DMS153 (cell line): ENCODE measurements at regions not wholly inside any gene's neighbourhood (a gene's known extent, or its start where the extent isn't known, plus 50 kb on each side); places are given as distances from the start of the nearest gene placed in this dataset.
"Not testable (repeated sequence)": the region's sequence is repeated elsewhere in the genome, so short reads cannot be mapped to it uniquely, and the experiment has no call there.

Experiments used
- DNase-seq: peaks from one replicate; lab custom pipeline; 2025; lab: John Stamatoyannopoulos, UW

GRCh38 chr11:88061111-88061510, 114.1 kb downstream of the RAB38 start:
- DNase-seq: no peak

- no peak for DNase-seq
These were observed 115.9 kb downstream of the RAB38 start for GRCh38 chr11:88059326-88059725.

- DNase-seq: no peak
These were observed 123.8 kb downstream of the RAB38 start for GRCh38 chr11:88051396-88051795.

- DNase-seq: no peak
These were observed 125.0 kb downstream of the RAB38 start for GRCh38 chr11:88050247-88050646.

GRCh38 chr11:88045288-88045687, 130.0 kb downstream of the RAB38 start:
- DNase-seq: not testable (repeated sequence)

- not testable (repeated sequence) for DNase-seq
These were observed 130.6 kb downstream of the RAB38 start for GRCh38 chr11:88044658-88045057.

- DNase-seq: no peak
These were observed 132.1 kb downstream of the RAB38 start for GRCh38 chr11:88043149-88043548.

GRCh38 chr11:88042647-88043046, 132.6 kb downstream of the RAB38 start:
- no peak for DNase-seq

GRCh38 chr11:88042238-88042637, 133.0 kb downstream of the RAB38 start:
- no peak for DNase-seq

GRCh38 chr11:88041679-88042078, 133.6 kb downstream of the RAB38 start:
- no peak for DNase-seq

GRCh38 chr11:88040148-88040496, 135.1 kb downstream of the RAB38 start:
- DNase-seq: no peak

GRCh38 chr11:88039476-88040147, 135.6 kb downstream of the RAB38 start:
- no peak for DNase-seq

- DNase-seq: no peak
These were observed 137.2 kb downstream of the RAB38 start for GRCh38 chr11:88038063-88038462.

GRCh38 chr11:88036701-88037100, 138.5 kb downstream of the RAB38 start:
- no peak for DNase-seq

- DNase-seq: no peak
These were observed 140.0 kb downstream of the RAB38 start for GRCh38 chr11:88035271-88035670.

GRCh38 chr11:88017666-88018065, 157.6 kb downstream of the RAB38 start:
- DNase-seq: no peak

GRCh38 chr11:88016392-88017170, 158.7 kb downstream of the RAB38 start:
- peak; percentile 65 for DNase-seq

- DNase-seq: no peak
These were observed 160.1 kb downstream of the RAB38 start for GRCh38 chr11:88015170-88015569.

GRCh38 chr11:88013508-88014065, 161.7 kb downstream of the RAB38 start:
- DNase-seq: no peak

- DNase-seq: no peak
These were observed 162.8 kb downstream of the RAB38 start for GRCh38 chr11:88012456-88012855.

- no peak for DNase-seq
These were observed 199.2 kb downstream of the RAB38 start for GRCh38 chr11:87976009-87976408.

GRCh38 chr11:87974797-87975196, 200.4 kb downstream of the RAB38 start:
- DNase-seq: no peak

- no peak for DNase-seq
These were observed 203.1 kb downstream of the RAB38 start for GRCh38 chr11:87972133-87972532.
